ENCODE measurements at regions not wholly inside any gene's neighbourhood (a gene's known extent, or its start where the extent isn't known, plus 50 kb on each side); places are given as distances from the start of the nearest gene placed in this dataset.

DNA sequence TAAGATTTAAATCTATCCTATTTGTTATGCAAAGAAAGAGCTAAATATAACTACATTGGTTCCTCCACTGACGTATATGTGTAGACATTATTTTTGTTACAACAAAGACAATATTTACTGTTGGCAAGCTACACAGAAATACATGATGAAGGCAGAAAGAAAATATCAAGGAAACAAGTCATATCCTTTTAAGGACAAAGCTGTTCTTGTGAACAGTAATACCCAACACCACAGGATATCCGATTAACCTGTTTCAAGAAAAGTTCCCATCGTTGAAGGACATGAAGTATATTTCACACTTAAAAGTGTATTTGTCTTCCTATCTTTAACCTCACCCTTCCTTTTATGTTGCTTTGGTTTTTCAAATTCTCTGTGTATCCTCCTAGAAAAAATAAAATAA is 235.8 kb upstream of the AADAT start (continued):
- TF ChIP-seq, protein P1, sequence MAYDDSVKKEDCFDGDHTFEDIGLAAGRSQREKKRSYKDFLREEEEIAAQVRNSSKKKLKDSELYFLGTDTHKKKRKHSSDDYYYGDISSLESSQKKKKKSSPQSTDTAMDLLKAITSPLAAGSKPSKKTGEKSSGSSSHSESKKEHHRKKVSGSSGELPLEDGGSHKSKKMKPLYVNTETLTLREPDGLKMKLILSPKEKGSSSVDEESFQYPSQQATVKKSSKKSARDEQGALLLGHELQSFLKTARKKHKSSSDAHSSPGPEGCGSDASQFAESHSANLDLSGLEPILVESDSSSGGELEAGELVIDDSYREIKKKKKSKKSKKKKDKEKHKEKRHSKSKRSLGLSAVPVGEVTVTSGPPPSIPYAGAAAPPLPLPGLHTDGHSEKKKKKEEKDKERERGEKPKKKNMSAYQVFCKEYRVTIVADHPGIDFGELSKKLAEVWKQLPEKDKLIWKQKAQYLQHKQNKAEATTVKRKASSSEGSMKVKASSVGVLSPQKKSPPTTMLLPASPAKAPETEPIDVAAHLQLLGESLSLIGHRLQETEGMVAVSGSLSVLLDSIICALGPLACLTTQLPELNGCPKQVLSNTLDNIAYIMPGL (CRISPR knock-in tag; IDR thresholded peaks at IDR 0.05; ENCODE audit: borderline replicate concordance), result no peak
- no peak for TF ChIP-seq HOXB5 (CRISPR knock-in tag; IDR thresholded peaks at IDR 0.05)
- TF ChIP-seq SMC3 (IDR thresholded peaks at IDR 0.05), result no peak
- TF ChIP-seq, protein P2, sequence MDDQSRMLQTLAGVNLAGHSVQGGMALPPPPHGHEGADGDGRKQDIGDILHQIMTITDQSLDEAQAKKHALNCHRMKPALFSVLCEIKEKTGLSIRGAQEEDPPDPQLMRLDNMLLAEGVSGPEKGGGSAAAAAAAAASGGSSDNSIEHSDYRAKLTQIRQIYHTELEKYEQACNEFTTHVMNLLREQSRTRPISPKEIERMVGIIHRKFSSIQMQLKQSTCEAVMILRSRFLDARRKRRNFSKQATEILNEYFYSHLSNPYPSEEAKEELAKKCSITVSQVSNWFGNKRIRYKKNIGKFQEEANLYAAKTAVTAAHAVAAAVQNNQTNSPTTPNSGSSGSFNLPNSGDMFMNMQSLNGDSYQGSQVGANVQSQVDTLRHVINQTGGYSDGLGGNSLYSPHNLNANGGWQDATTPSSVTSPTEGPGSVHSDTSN (IDR thresholded peaks at IDR 0.05), result no peak
- TF ChIP-seq HOXB13 (CRISPR knock-in tag; IDR thresholded peaks at IDR 0.05; ENCODE audit: low read depth), result no peak

DNA sequence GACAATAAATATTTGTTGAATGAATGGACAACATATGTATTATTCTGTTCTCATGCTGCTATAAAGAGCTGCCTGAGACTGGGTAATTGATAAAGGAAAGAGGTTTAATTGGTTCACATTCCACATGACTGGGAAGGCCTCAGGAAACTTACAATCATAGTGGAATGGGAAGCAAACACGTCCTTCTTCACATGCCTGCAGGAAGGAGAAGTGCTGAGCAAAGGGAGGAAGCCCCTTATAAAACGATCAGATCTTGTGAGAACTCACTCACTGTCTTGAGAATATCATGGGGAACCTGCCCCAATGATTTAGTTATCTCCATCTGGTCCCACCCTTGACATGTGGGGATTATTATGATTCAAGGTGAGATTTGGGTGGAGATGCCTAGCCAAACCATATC is 233.9 kb upstream of the AADAT start:
- ATAC-seq (no peak), DNase-seq (ENCODE audit: low read depth in 1 of 2, low spot score in 1 of 2) (no peak), FAIRE-seq (no peak)
- H3K27ac ChIP-seq, result no peak overlapping the region
- no peak for TF ChIP-seq SMC3 (IDR thresholded peaks at IDR 0.05)
- TF ChIP-seq EP300 (IDR thresholded peaks at IDR 0.05), result no peak
- TF ChIP-seq, protein P3, sequence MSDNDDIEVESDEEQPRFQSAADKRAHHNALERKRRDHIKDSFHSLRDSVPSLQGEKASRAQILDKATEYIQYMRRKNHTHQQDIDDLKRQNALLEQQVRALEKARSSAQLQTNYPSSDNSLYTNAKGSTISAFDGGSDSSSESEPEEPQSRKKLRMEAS (IDR thresholded peaks at IDR 0.05), result no peak
- TF ChIP-seq RAD21 (conservative IDR thresholded peaks at IDR 0.05 in 1 of 2, IDR thresholded peaks at IDR 0.05 in 1 of 2), result no peak
- TF ChIP-seq, protein P4, sequence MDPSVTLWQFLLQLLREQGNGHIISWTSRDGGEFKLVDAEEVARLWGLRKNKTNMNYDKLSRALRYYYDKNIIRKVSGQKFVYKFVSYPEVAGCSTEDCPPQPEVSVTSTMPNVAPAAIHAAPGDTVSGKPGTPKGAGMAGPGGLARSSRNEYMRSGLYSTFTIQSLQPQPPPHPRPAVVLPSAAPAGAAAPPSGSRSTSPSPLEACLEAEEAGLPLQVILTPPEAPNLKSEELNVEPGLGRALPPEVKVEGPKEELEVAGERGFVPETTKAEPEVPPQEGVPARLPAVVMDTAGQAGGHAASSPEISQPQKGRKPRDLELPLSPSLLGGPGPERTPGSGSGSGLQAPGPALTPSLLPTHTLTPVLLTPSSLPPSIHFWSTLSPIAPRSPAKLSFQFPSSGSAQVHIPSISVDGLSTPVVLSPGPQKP (IDR thresholded peaks at IDR 0.05; ENCODE audit: low read depth, low read length), result no peak
- TF ChIP-seq RARB (CRISPR knock-in tag; IDR thresholded peaks at IDR 0.05), result no peak
- no peak for TF ChIP-seq HEYL (CRISPR knock-in tag; IDR thresholded peaks at IDR 0.05)
- TF ChIP-seq NR3C1 (IDR thresholded peaks at IDR 0.05), result no peak
- H3K4me1 ChIP-seq, result no peaks in the 10 kb centered on the region
- no peak overlapping the region for H3K4me3 ChIP-seq
- H3K4me2 ChIP-seq, result no peak overlapping the region
- no peaks in the 10 kb centered on the region for H3K9me3 ChIP-seq
- ChIA-PET CTCF (no interaction called here), POLR2A (no interaction called here)
- WGBS (ENCODE audit: missing lambda C conversion rate), result 0% methylated on average over 2 of the region's 2 CpGs

GRCh38 chr4:170307182-170307581 is 217.4 kb upstream of the AADAT start:
- DNase-seq (ENCODE audit: low read depth in 1 of 2, low spot score in 1 of 2), result no peak
- no peaks in the 10 kb centered on the region for H3K9me3 ChIP-seq
- no peak overlapping the region for H3K4me3 ChIP-seq
- no peaks in the 10 kb centered on the region for H3K4me1 ChIP-seq
- ChIA-PET CTCF (no interaction called here), POLR2A (no interaction called here)
- WGBS (ENCODE audit: missing lambda C conversion rate), result 4% methylated on average over 1 of the region's 1 CpG
- H3K4me2 ChIP-seq, result no peak overlapping the region
- no peak overlapping the region for H3K27ac ChIP-seq
- no peak for ATAC-seq
- no peak for FAIRE-seq
- TF ChIP-seq KDM1A (IDR thresholded peaks at IDR 0.05; ENCODE audit: low read depth), result no peak
- no peak for TF ChIP-seq GATA3 (IDR thresholded peaks at IDR 0.05; ENCODE audit: borderline replicate concordance)
- TF ChIP-seq BCL3 (IDR thresholded peaks at IDR 0.05), result no peak
- TF ChIP-seq SMC3 (IDR thresholded peaks at IDR 0.05), result no peak
- no peak for TF ChIP-seq ZSCAN20 (CRISPR knock-in tag; IDR thresholded peaks at IDR 0.05)
- no peak for TF ChIP-seq EHMT2 (IDR thresholded peaks at IDR 0.05; ENCODE audit: low read depth)
- TF ChIP-seq, protein P5, sequence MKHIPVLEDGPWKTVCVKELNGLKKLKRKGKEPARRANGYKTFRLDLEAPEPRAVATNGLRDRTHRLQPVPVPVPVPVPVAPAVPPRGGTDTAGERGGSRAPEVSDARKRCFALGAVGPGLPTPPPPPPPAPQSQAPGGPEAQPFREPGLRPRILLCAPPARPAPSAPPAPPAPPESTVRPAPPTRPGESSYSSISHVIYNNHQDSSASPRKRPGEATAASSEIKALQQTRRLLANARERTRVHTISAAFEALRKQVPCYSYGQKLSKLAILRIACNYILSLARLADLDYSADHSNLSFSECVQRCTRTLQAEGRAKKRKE (CRISPR knock-in tag; IDR thresholded peaks at IDR 0.05; ENCODE audit: low read depth), result no peak
- TF ChIP-seq CBX8 (IDR thresholded peaks at IDR 0.05), result no peak
- TF ChIP-seq MAZ (IDR thresholded peaks at IDR 0.05; ENCODE audit: borderline replicate concordance, low read depth, low read length), result no peak
- TF ChIP-seq, protein P1 (CRISPR knock-in tag; IDR thresholded peaks at IDR 0.05; ENCODE audit: borderline replicate concordance), result no peak
- no peak for TF ChIP-seq MYC (IDR thresholded peaks at IDR 0.05; ENCODE audit: borderline replicate concordance, low read length)
- TF ChIP-seq USF2 (IDR thresholded peaks at IDR 0.05), result no peak
- TF ChIP-seq CBX2 (IDR thresholded peaks at IDR 0.05; ENCODE audit: borderline replicate concordance, low read depth), result no peak
- TF ChIP-seq SREBF2 (IDR thresholded peaks at IDR 0.05), result no peak
- TF ChIP-seq HOXA7 (CRISPR knock-in tag; IDR thresholded peaks at IDR 0.05), result no peak
- TF ChIP-seq RCOR1 (IDR thresholded peaks at IDR 0.05; ENCODE audit: low read depth, low read length), result no peak
- no peak for TF ChIP-seq CEBPB (IDR thresholded peaks at IDR 0.05)
- TF ChIP-seq RFX5 (IDR thresholded peaks at IDR 0.05), result no peak

All from A549 (cell line).